HL-60 (cell line): ENCODE measurements at regions not wholly inside any gene's neighbourhood (a gene's known extent, or its start where the extent isn't known, plus 50 kb on each side); places are given as distances from the start of the nearest gene placed in this dataset.

Experiments
- CTCF ChIP-seq: IDR thresholded peaks from one replicate; pipeline ENCODE4 v1.5.1; 2011; ENCODE audit warnings: low read length, control low read depth, inconsistent platforms; ENCODE audit not compliant: insufficient read depth
- GABPA ChIP-seq: IDR thresholded peaks from 2 replicates; pipeline ENCODE4 v1.6.1; 2012; ENCODE audit warnings: low read depth
- POLR2AphosphoS5 ChIP-seq: IDR thresholded peaks from 2 replicates; pipeline ENCODE4 v1.6.1; 2012; ENCODE audit warnings: low read depth

GRCh38 chr13:50208826-50209335 lies 193.6 kb downstream of the KCNRG start:
- no peak for TF ChIP-seq CTCF
- TF ChIP-seq POLR2AphosphoS5, result peak; percentile 61
- no peak for TF ChIP-seq GABPA
